ENCODE measurements at regions not wholly inside any gene's neighbourhood (a gene's known extent, or its start where the extent isn't known, plus 50 kb on each side); places are given as distances from the start of the nearest gene placed in this dataset.
A peak's percentile ranks its signal among the peaks of the same experiment; 100 is the strongest.

DNA sequence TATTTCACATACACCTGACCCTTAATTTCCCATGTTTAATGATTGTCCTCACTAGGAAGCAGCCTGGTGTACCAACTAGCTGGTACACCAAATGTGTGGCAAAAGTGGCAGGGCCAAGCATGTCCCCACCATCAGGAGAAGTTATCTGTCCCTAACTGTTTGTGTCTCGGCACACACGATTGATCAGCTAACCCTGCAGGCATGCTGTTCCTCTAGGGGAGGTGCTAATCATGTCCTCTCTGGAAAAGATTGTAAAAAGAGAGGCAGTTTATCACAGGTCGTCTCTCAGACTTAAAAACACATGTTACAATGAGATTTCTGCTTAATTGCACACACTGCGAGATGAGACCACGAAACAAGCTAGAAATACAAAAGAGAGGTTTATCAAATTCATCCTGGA, 342.7 kb downstream of the DIRAS2 start:
- no peak for DNase-seq

DNA sequence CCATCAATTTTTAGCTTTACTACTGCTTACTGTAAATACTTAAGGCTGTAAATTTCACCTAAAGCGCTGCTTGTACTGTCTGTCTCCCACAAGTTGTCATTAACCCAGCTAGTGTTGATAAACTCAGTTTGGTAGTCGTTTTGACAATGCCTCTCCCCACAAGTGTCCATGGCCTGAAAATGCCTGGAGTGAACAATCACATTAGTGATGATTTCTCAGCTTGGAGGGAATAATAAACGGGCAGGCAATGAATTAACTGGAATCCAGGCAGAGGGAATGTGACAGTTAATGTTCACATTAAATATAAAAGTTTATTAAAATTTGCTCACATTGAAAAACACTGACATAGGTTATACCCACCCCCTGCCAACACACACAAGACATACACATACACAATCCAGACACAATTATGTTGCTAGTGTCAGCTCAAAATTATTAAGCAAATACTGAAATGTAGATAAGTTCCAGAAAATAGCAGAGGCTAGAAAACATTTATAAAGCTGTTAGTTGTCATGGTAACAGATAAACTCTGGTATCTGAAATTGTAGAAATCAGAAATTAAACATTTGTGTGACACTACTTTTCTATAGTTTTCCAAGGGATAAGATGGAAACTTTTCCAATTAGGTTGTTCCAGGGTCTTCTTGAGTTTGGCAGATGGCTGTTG, 341.9 kb downstream of the DIRAS2 start:
- no peak for DNase-seq

DNA sequence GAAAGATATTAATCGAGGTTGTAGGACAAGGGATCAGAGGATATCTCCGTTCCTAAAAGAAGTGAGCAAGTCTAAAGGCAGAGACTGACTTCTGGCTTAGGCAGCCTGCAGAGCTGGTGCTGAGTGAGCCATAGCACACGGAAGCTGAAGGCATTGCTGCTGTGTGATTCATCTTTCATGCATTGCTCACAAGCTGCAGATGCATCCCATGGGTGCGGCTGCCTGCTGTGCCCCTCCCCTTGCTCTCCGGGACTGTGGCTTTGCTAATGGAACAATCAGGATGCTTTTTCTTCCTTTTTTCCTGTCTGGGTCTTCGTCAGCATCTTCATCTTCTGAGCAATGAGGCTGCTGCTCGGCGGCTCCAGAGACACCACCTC, 341.4 kb downstream of the DIRAS2 start:
- no peak for DNase-seq

DNA sequence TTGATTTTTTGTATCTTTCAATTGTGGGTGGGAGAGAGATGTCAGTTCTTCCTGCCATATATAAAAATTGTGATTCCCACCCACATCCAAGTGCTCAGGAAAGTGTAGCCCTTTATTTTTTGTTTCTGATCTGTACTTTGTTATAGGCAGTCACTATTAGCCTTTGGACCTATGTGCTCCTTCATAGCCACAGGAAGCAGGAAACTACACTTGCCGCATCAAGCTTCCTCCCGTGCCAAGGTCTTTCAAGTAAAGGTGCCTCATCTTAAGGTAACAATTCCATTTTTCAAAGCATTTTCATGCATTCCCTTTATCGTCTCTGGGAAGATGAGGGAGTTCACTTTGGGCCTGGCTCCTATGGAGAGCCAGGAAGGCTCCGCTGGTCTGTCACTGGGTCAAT, 339.0 kb downstream of the DIRAS2 start:
- DNase-seq: no peak

DNA sequence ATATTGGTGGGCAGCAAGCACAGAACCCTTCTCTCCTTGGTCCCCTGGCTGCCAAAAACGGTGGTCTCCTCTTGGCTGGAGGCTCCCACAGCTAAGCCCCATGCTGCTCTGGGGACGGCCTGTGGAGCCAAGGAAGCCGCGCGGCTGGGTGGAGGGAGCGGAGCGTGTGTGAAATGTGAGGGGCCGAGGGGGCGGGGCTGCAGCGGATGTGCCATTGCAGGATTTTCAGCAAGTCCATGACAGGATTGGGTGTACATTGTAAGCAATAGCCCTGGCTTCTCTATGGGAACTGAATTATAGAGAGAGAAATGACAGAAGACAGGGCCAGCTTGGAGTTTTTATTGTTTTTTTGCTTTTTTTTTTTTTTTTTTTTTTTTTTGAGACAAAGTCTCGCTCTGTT, 336.5 kb downstream of the DIRAS2 start:
- DNase-seq: no peak

DNA sequence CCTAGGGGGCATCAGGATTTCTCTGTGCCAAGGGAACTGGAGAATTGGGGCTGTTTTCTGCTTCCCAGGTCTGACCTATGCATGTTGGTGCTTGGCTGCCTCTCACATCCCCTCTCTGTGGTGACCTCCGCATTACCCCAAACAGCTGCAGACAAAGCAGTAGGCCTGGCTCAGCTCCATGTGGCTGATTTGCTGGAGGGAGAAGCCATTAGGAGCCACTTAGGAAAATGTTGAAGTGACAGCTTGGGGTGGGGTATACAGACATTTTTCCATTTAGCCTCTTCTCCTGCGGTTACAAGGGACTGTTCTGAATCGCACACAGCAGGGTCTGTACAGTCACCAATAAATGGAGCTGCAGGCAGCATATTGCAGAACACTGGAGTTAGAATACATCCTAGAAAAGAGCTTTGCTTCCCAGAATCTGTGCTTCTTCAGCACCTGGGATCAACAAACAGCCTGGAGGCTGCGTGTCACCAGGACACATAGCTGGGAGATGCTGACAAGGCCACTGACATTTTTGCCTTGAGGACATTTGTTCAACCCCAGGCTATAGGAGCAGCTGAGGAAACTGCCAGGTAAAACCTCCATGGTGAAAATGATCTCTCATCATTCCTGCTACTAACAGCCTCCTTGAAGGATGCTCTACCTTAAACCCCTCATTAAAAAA, 335.3 kb downstream of the DIRAS2 start:
- DNase-seq: peak; percentile 97

DNA sequence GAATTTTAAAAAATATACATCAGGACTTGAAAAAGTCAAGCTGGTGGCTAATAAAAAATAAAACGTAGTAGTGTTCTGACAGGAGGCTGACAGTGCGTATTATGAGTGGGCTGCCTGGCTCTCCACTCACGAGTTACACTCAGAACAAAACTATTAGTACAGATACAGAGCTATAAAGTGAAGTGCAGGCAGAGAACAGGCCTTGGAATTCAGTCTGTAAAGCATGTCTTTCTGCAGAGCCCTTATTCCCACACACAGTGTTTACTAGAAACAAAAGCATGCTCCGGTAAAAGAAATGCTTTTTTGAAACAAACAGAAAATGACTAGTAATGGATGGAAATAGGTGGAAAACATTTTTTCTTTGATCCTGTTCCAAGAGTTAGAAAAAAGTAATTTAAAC, 334.7 kb downstream of the DIRAS2 start:
- DNase-seq: no peak

DNA sequence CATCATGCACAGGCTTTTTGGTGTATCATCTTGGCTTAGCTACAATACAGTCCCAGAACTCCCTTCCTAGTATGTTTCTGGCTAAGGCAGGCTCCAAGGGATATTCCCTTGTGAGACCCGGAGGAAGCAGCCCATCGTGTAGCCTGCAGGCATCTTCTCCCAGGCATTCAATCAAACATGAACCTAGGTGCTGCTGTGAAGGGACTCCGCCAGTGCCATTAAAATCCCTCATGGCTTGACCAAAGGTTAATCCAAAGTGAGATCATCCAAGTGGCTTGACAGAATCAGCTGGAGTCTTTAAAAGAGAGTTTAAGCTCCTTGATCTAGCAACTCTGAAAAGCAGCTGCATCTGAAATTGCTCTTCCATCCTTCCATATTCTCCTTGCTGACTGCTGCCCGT, 333.9 kb downstream of the DIRAS2 start:
- DNase-seq: no peak

DNA sequence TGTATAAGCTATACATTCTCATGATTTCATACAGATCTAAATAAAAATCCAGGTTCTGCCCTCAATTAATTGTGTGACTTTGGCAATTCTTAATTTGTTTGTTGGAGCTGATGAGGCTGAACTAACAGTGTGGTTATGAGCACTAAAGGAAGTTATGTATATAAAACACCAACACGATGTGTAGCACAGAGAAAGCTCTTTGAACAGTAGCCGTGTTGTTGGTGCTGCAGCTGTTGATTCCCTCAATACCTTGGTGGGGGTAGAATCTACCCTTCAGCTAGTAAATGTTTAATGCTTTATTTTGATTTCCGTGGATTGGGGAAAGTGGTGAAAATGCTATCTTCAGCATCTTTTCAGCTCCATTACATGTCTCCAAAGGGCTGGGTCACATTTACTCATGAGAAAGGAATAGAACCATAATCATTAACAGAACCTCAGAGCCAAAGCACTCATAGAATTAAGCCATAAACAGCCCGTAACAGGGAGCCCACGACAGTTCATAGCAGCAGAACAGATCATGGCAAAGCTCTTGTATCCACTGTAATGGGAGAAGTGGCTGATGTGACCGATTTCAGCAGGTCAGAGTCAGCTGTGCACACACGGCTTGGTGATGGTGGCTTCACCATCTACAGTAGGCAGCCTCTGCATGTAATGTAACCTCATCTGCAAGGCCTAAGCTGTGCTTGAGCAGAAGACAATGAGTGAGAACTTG, 332.7 kb downstream of the DIRAS2 start:
- no peak for DNase-seq

DNA sequence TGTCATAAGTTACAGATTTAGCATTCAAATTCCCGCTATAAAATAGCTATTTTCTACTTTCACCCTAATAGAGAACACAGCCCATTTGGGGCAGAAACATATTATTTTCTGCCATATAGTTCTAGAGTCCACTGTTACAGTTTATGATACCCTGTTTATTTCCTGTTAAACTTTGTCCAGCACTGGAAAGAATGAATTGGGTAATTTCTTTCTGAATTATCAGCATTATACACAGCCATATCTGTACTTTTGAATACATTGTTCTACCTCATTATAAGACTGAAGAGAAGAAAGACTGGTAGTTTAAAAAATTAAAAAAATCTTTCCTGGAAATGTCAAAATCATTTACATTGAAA, 332.1 kb downstream of the DIRAS2 start:
- no peak for DNase-seq

DNA sequence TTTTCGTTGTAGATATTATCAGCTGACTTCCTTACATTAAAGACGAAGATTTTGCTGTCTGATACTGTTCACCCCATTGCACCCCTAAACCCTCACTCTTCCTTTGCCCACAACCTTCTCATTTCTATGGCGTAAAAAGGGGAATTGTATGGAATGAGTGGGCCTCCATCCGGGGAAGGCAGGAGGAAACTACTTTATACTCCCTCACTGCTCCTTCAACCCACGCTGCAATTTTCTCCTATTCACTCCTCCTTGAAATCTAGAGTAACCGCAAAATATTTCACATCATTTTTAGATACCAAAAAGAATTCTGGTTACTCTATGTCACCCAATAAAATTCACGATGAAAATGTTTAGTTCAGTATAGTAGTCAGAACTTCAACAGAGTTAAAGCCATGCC, 330.8 kb downstream of the DIRAS2 start:
- no peak for DNase-seq

DNA sequence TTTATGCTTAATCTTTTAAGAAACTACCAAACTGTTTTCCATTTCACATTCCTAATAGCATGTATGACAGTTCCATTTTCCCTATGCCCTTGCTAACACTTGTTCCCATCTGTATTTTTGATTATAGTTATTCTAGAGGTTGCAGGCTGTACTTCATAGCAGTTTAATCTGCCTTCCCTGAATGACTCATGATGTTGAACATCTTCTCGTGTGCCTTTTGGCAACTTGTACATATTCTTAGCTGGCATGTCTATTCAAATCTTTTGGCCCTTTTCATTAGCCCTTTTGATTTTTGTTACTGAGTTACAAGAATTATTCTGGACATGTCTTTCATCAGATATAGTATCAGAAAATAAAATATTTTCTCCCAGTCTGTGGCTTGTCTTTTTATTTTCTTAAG, 320.3 kb downstream of the DIRAS2 start:
- no peak for DNase-seq

DNA sequence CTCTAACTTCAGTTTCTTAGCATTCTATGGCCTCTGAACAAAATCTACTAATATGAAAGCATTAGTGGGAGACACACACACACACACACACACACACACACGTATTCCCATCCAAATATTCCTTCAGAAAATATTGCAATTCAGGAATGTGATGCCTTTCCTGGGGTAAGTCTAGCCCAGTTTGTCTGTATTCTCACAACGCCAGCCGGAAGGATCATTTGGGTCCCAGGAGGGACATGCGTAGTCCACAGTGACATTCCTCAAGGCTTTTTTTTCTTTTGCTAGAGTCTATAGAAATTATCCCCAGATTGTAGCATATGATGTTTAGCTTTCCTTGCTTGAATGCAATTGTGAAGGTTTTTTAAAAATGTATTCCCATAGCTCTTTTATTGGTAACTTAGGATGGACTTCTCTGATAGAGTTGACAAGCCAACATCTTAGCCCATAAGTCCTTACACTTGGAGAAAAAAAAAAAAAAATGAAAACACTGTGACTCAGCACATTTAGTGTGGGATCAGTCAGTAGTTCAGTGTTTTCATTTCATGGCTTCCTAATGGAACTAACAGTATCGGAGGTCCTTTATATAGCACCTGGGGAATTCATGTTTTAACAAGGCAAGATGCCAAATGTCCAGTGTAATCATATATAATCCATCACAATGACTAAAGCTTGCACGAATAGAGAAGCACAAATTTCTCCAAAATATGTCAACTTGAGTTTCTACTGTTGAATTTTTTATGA, 316.5 kb downstream of the DIRAS2 start:
- no peak for DNase-seq

DNA sequence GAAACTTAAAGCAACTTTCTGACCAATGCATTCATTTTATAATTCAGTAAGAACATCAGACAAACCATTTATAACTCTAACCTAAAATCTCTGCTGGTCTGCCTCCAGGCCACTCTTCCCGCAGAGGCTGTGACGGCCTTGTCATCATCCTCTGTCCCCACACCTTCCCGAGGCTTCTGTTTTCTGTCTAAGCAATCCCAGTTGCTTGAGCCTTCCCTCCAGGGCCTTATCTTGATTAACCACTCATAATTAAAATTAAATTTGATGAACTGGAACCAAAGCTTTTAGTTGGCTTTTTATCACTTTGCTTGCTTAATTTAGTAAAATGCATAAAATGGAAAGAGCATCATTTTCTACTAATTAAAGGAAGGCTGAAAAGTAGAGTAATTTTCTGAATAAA, 312.4 kb downstream of the DIRAS2 start:
- no peak for DNase-seq

DNA sequence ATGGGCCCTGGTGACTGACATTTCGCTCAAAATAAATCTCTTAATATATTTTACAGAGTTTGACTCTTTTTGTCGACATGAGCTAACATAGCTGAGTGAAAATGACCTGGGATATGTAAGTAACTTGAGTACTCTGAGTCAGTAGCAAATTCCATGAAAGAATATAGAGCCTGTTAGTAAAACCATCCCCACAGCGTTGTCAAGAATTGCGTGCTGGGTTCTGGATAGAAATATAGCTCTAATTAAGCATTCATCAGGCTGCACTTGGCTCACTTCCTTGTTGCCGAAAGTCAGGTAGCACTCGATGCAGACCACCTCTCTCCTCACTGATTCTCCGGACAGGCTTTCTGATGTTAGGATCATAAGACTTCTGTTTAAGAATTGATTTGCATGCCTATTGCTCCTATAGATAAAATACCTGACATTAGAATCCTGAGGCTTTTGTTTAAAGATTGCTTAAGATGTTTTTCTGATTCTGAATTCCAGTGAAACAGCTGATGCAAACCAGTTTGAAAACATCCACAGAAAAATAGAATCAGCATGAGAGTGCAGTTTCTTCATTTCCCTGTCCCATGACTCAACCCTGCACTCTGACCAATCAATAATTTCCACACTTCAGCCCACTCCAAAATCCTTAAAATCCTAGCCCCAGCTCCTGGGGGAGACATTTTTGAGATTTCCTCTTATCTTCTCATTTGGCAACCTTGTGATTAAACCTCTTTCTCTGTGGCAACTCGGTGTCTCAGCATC, 310.6 kb downstream of the DIRAS2 start:
- no peak for DNase-seq

DNA sequence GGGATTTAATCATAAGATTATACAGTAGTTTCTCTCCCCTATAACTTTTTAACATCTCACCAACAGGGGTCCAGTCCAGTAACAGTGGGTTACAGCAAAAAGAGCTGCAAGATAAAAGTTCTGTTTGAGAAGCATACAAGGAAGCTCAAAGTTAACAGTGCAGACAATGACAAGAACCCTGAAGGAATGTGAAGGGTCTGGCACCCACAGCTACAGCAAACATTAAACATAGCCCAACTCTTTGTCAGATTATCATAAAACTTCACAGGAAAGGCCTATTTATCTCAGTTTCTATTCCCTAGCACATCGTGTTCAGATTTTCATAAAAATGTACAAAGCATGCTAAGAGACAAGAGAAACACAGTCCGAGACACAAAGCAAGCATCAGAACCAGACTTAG, 309.4 kb downstream of the DIRAS2 start:
- no peak for DNase-seq

DNA sequence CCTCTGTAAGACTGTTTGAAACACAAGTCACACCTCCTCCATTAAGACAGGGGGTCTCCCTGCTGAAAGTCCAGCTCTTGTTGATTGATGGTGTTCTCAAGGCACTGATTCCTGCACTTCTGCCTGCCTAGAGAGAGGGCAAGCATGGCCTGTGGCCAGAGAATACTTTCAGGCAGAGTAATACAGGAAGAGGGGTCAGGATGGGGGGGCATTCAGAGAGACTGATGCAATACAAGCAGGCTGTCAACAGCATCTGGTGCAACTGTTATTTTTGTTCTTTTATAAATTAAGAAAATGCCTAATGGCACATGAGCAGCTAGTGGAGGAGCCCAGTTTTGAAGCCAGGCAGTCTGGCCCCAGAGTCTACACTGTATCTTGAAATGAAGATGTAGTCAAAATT, 302.2 kb downstream of the DIRAS2 start:
- no peak for DNase-seq

DNA sequence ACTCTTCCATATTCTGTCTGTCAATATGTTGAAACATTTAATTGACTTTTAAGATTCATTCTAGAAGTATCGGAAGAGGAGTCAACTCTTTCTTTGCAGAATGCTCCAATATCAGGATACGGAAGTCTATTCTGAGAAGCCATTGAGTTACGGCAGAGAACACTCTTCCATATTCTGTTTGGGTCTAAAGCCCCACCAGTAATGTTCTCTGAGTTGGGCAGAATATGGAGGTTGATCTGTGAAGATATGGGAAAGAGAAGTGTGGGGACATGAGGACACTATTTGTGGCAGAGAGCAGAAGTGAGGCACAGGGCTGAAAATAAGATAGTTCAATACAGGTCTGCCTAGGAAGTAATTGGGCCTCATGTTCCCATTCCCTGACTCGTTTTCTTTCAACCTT, 300.0 kb downstream of the DIRAS2 start:
- DNase-seq: no peak

DNA sequence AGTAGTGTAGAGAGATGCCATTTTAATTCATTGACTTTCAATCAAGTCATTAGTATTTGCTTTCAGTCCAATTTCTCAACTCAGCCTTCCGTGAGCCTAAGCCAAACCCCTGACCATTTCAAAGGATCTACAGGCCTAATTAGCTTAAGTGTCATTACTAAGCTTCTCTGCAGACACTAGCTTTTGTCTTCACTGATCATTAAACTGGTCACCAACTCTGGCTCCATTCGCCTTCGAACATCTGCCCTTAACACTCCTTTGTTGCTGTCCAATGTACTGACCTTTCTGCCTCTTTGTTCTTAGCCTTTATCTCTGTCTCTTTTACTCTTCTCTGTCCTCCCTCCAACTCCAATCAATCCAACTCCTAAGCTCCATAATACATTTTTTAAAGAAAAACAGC, 299.3 kb downstream of the DIRAS2 start:
- DNase-seq: no peak

DNA sequence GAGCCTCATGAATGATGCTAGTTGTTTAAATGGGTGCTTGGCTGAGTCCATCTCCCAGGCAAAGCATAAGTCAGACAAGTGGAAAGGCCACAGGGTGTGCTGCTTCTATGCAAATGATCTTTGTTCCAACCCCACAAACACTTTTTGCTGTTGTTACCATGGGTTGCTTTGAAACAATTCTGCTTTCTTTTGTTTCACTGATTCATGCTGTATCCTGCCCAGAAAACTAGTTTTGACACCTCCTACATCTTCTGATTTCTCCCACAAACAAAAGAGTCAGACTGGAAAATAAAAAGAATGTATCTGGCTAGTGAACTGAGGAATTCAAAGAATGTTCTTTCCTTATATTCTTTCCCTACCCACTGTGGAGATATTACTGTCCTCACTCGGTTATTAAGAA, 298.6 kb downstream of the DIRAS2 start:
- DNase-seq: no peak

DNA sequence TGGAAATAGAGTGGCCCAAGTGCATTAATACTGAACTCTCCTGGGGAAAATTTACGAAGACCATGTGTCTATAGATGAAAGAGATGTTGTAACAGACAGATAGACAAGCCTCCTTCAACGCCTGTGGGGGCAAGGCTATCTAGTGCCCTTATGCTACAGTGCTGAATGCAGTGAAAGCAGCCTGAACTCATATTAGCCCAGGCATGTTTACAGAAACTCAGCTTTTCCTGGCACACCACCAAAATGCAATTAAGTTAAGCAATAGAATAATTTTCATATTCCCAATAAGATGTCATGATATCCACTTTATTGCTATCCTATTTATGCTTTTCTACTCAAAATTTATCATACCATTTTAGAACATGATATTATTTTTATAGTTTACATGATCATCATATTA, 277.0 kb downstream of the DIRAS2 start:
- DNase-seq: peak; percentile 24

DNA sequence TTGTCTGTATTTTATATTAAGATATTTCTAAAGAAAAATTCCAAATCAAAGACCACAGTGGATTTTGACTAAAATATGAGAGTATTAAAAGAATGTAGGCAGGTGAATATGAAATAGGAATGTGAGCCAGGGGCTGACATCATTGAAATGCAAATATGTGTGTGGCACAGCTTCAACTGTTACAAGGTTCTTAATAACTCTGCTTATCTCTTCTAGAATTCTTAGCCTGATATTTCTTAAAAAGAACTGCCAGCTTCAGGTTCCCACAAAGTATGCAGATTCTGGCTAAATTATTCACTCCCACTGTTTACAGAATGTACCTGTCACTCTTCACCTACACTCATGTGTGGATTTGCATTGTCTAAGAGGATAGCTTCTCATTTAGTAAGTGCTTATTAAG, 274.4 kb downstream of the DIRAS2 start:
- DNase-seq: no peak

DNA sequence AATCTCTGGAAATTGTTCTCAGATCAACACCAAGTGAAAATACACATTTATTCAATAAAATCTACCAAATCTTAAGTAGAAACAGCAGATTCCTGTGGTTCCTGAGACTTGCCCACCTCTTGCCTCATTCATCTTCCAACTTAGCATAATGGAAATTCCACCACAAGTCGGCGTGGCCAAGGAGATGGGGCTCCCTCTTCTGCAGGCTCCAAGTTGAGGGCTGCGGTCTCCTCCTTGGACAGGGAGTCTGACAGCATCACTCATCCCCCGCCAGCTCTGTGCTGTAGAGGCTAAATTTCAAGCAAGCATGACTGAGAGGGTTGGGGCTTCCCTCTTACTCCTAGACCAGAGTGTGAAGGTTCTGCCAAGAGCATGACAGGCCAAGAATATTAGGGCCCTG, 273.7 kb downstream of the DIRAS2 start:
- no peak for DNase-seq
